ENCODE measurements at regions not wholly inside any gene's neighbourhood (a gene's known extent, or its start where the extent isn't known, plus 50 kb on each side); places are given as distances from the start of the nearest gene placed in this dataset.

DNA sequence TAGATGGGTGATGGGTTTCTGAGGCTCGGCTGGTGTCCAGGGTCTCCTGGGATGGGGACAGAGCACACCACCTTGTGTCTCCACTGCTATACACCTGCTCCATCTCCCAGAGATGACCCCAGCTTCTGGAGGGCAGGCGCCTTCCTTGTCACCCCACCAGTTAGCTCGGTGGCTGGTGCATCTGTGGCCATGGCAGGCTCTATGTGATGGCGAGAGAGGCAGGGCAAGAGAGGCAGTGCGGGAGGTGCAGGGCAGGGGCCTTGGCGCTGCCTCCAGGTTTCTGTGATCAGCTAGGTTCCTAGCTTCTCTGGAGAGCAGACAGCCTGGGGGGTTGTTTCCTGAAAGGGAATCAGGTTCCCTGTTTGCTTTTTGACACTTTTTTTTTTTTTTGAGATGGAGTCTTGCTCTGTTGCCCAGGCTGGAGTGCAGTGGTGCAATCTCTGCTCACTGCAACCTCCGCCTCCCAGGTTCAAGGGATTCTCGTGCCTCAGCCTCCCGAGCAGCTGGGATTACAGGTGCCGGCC is 69.0 kb upstream of the ZNF536 start:
- Histone ChIP-seq H4K20me1 (0 out of 22 replicates have a peak, but pooled peaks cover 0 to 6% (median 0%) of the 10 kb centered on the region in 11 experiments), H3K4me1 (no peaks in the 10 kb centered on the region), H3K9ac (no peak overlapping the region), H3K4me2 (no peak overlapping the region), H3K36me3 (no peaks in the 10 kb centered on the region), H3K27ac (no peak overlapping the region), H3K27me3 (no peaks in the 10 kb centered on the region), H3K4me3 (no peak overlapping the region), H3K9me3 (replicated peaks in 1 of 11) (no peaks in the 10 kb centered on the region)
- TF ChIP-seq Cebpa-rat (IDR thresholded peaks at IDR 0.05): no peak

DNA sequence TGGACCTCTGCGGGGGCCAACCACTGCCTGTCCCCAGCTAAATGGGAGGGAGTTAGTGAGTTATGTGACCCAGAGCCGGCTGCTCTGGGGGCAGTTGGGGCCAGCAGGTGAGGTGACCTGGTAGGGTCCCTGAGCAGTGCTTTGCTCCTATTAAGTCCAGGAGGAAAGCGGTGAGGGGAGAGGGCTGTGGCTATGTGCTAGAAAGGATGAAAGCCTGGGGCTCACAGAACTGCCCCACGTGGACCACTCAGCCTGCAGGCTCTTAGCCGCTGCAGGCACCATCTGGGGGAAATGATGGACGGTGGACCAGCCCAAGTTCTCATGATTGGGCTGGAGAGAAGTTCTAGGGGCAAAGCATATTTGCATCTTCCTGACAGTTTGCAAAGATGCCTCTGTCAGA is 67.6 kb upstream of the ZNF536 start:
- Histone ChIP-seq H3K4me1 (no peaks in the 10 kb centered on the region), H3K36me3 (no peaks in the 10 kb centered on the region), H3K4me2 (no peak overlapping the region), H3K9me3 (replicated peaks in 1 of 11) (no peaks in the 10 kb centered on the region), H3K27ac (no peak overlapping the region), H3K4me3 (no peak overlapping the region), H3K9ac (no peak overlapping the region), H3K27me3 (no peaks in the 10 kb centered on the region), H4K20me1 (0 out of 22 replicates have a peak, but pooled peaks cover 0 to 6% (median 0%) of the 10 kb centered on the region in 11 experiments)
- no peak for TF ChIP-seq Cebpa-rat (IDR thresholded peaks at IDR 0.05)

DNA sequence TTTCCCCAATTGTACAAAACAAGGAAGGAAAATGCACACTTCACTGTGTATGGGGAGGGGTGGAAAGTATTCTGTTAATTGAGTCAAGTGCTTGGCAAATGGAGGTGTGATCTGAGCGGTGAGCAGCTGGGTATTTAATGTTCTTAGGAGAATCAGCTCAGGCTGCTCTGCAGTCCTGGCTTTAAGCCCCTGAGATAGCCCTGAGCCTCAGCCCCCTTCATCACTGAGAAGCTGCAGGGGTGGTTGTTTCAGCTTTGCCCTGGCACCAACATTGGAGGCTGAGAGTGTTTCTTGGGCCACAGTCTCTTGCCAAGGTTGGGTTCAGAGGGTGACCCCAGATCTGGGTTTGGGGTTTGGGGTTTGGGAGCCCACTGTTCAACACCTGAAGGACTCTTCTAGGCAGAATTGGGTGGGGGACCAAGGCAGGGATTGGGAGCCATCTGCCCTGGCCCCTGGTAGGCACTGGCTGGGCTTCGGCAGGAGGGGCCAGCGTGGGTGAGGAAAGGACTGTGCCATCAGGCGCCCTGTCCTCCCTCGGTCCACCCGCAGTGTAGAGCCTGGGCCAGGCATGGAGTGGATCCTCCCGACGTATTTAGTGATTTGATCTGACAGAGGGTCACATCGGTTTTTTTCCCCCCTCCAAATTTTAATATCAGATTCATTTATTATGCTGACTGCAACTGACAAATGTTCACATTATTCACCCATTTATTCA is 66.7 kb upstream of the ZNF536 start:
- no peaks in the 10 kb centered on the region for H3K36me3 ChIP-seq
- H3K4me3 ChIP-seq: no peak overlapping the region
- H4K20me1 ChIP-seq: 0 out of 22 replicates have a peak, but pooled peaks cover 0 to 5% (median 0%) of the 10 kb centered on the region in 11 experiments
- no peak for TF ChIP-seq Cebpa-rat (IDR thresholded peaks at IDR 0.05)
- no peaks in the 10 kb centered on the region for H3K4me1 ChIP-seq
- no peaks in the 10 kb centered on the region for H3K9me3 ChIP-seq (replicated peaks in 1 of 11)
- H3K4me2 ChIP-seq: no peak overlapping the region
- no peak overlapping the region for H3K27ac ChIP-seq
- H3K27me3 ChIP-seq: no peaks in the 10 kb centered on the region
- H3K9ac ChIP-seq: no peak overlapping the region

DNA sequence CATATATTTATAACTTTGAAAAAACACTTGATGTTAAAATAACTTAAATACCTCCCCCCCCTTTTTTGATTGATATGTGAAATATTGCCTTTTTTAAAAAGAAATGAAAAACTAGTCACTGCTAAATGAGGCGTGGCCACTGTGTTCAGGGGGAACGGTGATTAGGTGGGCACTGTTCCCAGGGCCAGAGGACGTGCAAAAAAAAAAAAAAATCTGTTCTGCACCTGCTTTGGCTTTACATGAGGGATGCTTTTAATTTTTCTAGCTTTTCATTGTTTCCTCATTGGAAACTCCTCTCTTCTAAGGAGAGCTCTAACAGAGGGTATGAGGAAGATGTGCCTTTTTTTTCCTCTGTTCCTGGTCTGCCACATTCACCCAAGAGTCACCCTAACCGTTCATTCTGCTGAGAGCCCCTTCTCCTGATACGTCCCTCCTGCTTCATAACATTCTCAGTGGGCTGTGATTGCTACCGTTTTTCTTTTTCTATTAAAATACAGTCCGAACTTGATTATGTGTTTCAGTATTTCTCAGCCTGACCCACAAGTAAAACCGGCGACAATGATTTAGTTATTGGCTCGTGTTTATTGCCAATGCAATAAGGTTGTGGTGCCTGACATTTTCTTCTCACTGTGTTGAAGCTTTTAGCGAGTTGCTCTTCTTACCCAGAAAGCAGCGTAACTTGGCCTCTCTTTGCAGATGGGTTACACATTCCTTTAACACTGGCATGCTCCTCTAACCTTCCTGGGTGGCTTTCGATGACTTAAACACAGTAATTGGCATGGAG is 64.8 kb upstream of the ZNF536 start:
- TF ChIP-seq Cebpa-rat (IDR thresholded peaks at IDR 0.05): no peak
- no peaks in the 10 kb centered on the region for H4K20me1 ChIP-seq
- no peak overlapping the region for H3K9ac ChIP-seq
- H3K27ac ChIP-seq: no peak overlapping the region
- no peaks in the 10 kb centered on the region for H3K9me3 ChIP-seq (replicated peaks in 1 of 11)
- no peaks in the 10 kb centered on the region for H3K36me3 ChIP-seq
- H3K4me2 ChIP-seq: no peak overlapping the region
- no peaks in the 10 kb centered on the region for H3K4me1 ChIP-seq
- no peaks in the 10 kb centered on the region for H3K27me3 ChIP-seq
- no peak overlapping the region for H3K4me3 ChIP-seq

DNA sequence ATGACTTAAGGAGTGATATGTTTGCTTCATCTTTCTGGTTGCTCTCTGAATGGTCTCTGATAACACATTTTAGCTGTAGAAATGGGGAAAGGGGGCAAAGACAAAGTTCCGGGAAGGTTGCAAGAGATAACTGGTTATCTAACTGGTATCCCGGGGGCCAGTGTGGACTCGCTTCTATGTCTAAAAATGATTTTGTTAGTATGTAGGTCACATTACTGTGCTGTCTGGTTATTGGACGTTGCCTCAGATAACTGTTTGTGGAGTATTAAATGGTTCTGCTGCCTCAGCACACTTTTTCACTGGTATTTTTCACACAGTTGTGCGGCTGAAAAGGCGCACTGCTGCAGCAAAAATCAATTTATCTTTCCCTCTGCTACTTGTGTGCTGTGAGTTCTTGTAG is 63.0 kb upstream of the ZNF536 start:
- Histone ChIP-seq H3K27ac (no peak overlapping the region), H4K20me1 (no peaks in the 10 kb centered on the region), H3K36me3 (no peaks in the 10 kb centered on the region), H3K27me3 (no peaks in the 10 kb centered on the region), H3K4me2 (no peak overlapping the region), H3K4me3 (no peak overlapping the region), H3K4me1 (no peaks in the 10 kb centered on the region), H3K9ac (no peak overlapping the region), H3K9me3 (replicated peaks in 1 of 11) (no peaks in the 10 kb centered on the region)
- no peak for TF ChIP-seq Cebpa-rat (IDR thresholded peaks at IDR 0.05)

DNA sequence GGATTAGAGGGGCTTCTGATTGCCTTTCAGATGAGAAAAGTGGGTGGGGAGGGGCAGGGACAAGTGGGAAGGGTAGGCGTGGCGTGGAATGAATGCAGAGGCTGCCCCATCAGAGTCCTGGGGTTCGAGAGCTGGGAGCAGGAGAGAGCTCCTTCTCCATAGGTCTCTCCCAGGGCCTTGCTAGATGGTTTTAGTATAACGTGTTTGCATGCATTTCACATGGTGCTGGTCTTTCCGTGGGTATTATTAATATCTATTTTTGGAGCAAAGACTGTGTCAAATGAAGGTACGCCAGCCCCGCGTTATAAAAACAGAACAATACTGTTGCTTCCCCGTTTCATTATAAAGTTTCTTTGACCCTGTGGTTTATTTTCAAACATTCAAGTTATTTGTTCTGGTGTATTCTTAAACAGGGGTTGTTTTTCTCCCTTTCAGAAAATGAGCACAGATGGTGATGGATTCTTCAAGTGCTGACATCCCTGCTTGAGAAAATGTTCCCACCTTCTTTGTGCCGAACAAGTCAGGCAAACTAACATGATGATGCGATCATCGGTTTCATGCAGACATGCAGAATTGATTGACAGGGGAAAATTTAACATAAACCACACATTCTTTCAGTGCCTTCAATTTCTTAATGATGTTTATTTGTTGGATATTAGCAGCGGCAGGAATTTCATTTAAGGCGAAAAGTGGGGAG is 62.1 kb upstream of the ZNF536 start:
- Histone ChIP-seq H3K4me2 (no peak overlapping the region), H3K9me3 (replicated peaks in 1 of 11) (peaks cover 0 to 2% (median 0%) of the 10 kb centered on the region in 11 experiments; a peak in 1 of 22 replicates), H3K4me1 (no peaks in the 10 kb centered on the region), H3K4me3 (no peak overlapping the region), H3K27ac (no peak overlapping the region), H3K27me3 (no peaks in the 10 kb centered on the region), H4K20me1 (no peaks in the 10 kb centered on the region), H3K36me3 (no peaks in the 10 kb centered on the region), H3K9ac (no peak overlapping the region)
- no peak for TF ChIP-seq Cebpa-rat (IDR thresholded peaks at IDR 0.05)

DNA sequence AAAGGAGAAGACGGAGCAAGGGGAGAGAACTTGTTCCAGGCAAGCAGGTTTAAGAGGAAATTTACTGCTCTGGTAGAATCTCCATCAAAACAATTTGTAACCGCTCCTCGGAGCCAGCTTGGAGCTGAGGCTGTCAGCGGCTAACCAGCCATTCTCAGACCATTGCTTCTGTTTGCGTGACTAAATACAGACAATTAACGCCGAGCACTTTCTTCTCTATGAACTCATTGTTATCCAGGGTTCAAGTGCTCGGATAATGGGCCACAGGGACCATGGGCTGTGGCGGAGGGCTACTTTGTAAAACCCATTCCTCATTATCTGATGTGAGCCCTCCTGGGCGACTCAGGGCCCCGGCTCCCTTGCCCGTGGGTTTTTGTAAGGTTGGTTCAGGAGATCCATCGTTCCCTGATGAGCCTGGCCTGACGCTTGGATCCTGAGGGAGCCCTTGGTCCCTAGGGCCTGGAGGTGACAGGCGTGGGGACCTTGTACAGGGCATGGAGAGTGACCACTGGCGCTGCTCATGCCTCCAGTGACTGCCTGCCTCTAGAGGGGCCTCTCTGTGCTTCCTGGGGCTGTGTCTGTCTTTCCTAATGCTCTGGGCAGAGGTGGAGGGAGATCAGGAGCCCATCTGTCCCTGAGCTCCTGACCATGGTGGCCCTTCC is 61.5 kb upstream of the ZNF536 start:
- Histone ChIP-seq H3K36me3 (no peaks in the 10 kb centered on the region), H3K4me1 (no peaks in the 10 kb centered on the region), H3K4me3 (no peak overlapping the region), H4K20me1 (no peaks in the 10 kb centered on the region), H3K9ac (no peak overlapping the region), H3K9me3 (replicated peaks in 1 of 11) (peaks cover 0 to 8% (median 5%) of the 10 kb centered on the region in 11 experiments; a peak in 8 of 22 replicates), H3K4me2 (no peak overlapping the region), H3K27ac (no peak overlapping the region), H3K27me3 (no peaks in the 10 kb centered on the region)
- no peak for TF ChIP-seq Cebpa-rat (IDR thresholded peaks at IDR 0.05)

DNA sequence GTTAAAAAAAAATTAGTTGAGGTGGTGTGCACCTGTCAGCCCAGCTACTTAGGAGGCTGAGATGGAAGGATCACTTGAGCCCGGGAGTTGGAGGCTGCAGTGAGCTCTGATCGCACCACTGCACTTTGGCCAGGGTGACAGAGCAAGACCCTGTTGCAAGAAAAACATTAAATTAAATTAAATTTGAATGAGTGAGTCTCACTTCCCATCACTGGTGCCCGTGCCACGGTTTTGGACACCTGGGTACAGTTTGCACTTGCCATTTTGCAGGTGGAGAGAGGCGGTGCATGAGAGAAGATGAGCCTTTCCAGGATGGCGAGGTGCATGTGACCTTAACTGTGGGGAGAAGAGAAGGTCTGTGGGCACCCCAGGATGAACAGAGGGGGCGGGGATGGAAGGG is 60.3 kb upstream of the ZNF536 start:
- no peak overlapping the region for H3K27ac ChIP-seq
- no peak overlapping the region for H3K4me2 ChIP-seq
- no peak for TF ChIP-seq Cebpa-rat (IDR thresholded peaks at IDR 0.05)
- no peak overlapping the region for H3K9ac ChIP-seq
- no peaks in the 10 kb centered on the region for H3K27me3 ChIP-seq
- no peaks in the 10 kb centered on the region for H3K4me1 ChIP-seq
- peaks cover 3 to 18% (median 12%) of the 10 kb centered on the region in 11 experiments; a peak in 10 of 22 replicates for H3K9me3 ChIP-seq (replicated peaks in 1 of 11)
- H3K36me3 ChIP-seq: no peaks in the 10 kb centered on the region
- H4K20me1 ChIP-seq: no peaks in the 10 kb centered on the region
- H3K4me3 ChIP-seq: no peak overlapping the region

Data from BLaER1 treated with 17β-estradiol and CSF1 and Interleukin-3, amounts not matched to agents 10 nM and 100 nM (cell line).